Peyer's patch (tissue), 4 donors: ENCODE measurements at regions not wholly inside any gene's neighbourhood (a gene's known extent, or its start where the extent isn't known, plus 50 kb on each side); places are given as distances from the start of the nearest gene placed in this dataset.

Experiments
- POLR2A ChIP-seq, 2 donors: fragments of 450-650 bp; IDR thresholded peaks; one replicate each; pipeline ENCODE4 v1.5.1; 2017; ENCODE audit warnings: antibody characterized with exemption in 2 of 2, mild to moderate bottlenecking in 2 of 2, moderate library complexity in 2 of 2
- TF ChIP-seq, protein P1 (sequence below), 6 experiments: fragments of 450-650 bp in 4 of 6; fragments of 200-600 bp in 2 of 6; sonication (generic) in 1 of 6; IDR thresholded peaks; one replicate each; pipeline ENCODE4 v1.5.1; 2017 to 2019; ENCODE audit warnings: antibody characterized with exemption in 6 of 6, mild to moderate bottlenecking in 3 of 6, moderate library complexity in 1 of 6

DNA sequence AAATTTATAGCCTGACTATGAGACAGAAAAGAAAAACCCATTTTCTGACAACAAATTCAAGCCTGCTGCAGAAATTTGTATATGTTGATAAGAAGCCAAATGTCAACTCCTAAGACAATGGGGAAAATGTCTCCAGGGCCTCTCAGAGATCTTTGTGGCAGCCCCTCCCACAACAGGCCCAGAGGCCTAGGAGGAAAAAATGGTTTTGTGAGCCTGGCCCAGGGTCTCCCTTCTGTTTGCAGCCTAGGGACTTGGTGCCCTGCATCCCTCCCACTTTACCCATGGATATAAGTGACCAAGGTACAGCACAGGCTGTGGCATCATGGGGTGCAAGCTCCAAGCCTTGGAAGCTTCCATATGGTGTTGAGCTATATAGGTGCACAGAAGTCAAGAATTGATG, 740.2 kb downstream of the SEMA5A start:
- TF ChIP-seq, protein P1, sequence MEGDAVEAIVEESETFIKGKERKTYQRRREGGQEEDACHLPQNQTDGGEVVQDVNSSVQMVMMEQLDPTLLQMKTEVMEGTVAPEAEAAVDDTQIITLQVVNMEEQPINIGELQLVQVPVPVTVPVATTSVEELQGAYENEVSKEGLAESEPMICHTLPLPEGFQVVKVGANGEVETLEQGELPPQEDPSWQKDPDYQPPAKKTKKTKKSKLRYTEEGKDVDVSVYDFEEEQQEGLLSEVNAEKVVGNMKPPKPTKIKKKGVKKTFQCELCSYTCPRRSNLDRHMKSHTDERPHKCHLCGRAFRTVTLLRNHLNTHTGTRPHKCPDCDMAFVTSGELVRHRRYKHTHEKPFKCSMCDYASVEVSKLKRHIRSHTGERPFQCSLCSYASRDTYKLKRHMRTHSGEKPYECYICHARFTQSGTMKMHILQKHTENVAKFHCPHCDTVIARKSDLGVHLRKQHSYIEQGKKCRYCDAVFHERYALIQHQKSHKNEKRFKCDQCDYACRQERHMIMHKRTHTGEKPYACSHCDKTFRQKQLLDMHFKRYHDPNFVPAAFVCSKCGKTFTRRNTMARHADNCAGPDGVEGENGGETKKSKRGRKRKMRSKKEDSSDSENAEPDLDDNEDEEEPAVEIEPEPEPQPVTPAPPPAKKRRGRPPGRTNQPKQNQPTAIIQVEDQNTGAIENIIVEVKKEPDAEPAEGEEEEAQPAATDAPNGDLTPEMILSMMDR (IDR thresholded peaks at IDR 0.05) = no peak
- no peak for TF ChIP-seq POLR2A (IDR thresholded peaks at IDR 0.05)
